Naive thymus-derived CD4-positive, alpha-beta T cell (primary cell): ENCODE measurements at regions not wholly inside any gene's neighbourhood (a gene's known extent, or its start where the extent isn't known, plus 50 kb on each side); places are given as distances from the start of the nearest gene placed in this dataset.
"Not testable (repeated sequence)": the region's sequence is repeated elsewhere in the genome, so short reads cannot be mapped to it uniquely, and the experiment has no call there.

Experiments
- ATAC-seq: fragments of 150-1000 bp; cut with Tn5 transposase; 2 replicates; pipeline ENCODE4 v1.10.0; 2021; ENCODE audit warnings: mild to moderate bottlenecking, moderate library complexity
- CTCF ChIA-PET: fragments of 350-600 bp; sonication (Branson Sonifier 250); formaldehyde crosslinking; loops from one replicate; lab custom pipeline; 2021; ENCODE audit warnings: antibody characterized with exemption; lab: Charles Lee
- POLR2A ChIA-PET: fragments of 350-600 bp; sonication (Branson Sonifier 250); formaldehyde crosslinking; loops from one replicate; lab custom pipeline; 2021; ENCODE audit warnings: antibody characterized with exemption, inconsistent platforms; lab: Charles Lee
- DNase-seq, 9 donors: peaks; one replicate each; pipeline versions ENCODE4 v3.0.0 to v3.0.0-alpha.2; 2020 to 2022; ENCODE audit warnings: mixed read lengths in 1 of 9
- H3K27ac ChIP-seq: one replicate; pipeline ENCODE4 v1.7.0; 2013; ENCODE audit warnings: mild to moderate bottlenecking, low read depth, low read length, moderate library complexity
- H3K27me3 ChIP-seq, 2 donors: one replicate each; pipeline ENCODE4 v1.7.0; 2013; ENCODE audit warnings: low read length in 2 of 2, mild to moderate bottlenecking in 2 of 2, moderate library complexity in 2 of 2; ENCODE audit not compliant: control insufficient read depth in 2 of 2, insufficient read depth in 2 of 2
- H3K36me3 ChIP-seq, 3 experiments: 1 replicate in 2 of 3; 2 replicates in 1 of 3; pipeline ENCODE4 v1.7.0; 2013; ENCODE audit warnings: low read length in 3 of 3, mild to moderate bottlenecking in 3 of 3, moderate library complexity in 1 of 3; ENCODE audit not compliant: insufficient read depth in 3 of 3, control insufficient read depth in 2 of 3
- H3K4me1 ChIP-seq, 2 donors: one replicate each; pipeline ENCODE4 v1.7.0; 2013; ENCODE audit warnings: low read length in 2 of 2, mild to moderate bottlenecking in 2 of 2, moderate library complexity in 1 of 2; ENCODE audit not compliant: control insufficient read depth in 2 of 2, insufficient read depth in 2 of 2
- H3K4me3 ChIP-seq: 2 replicates; pipeline ENCODE4 v1.7.0; 2013; ENCODE audit warnings: mild to moderate bottlenecking, low read length
- H3K9me3 ChIP-seq, 3 experiments: 1 replicate in 2 of 3; 2 replicates in 1 of 3; pipeline ENCODE4 v1.7.0; 2013; ENCODE audit warnings: low read length in 3 of 3; ENCODE audit not compliant: control insufficient read depth in 2 of 3
- H3K27ac Mint-ChIP-seq, 9 donors: one replicate each; pipeline ENCODE4 v1.8.0; 2020 to 2022; ENCODE audit warnings: mixed read lengths in 9 of 9, mild to moderate bottlenecking in 8 of 9, moderate library complexity in 5 of 9, inconsistent platforms in 2 of 9
- H3K27me3 Mint-ChIP-seq, 5 donors: one replicate each; pipeline ENCODE4 v1.8.0; 2021 to 2022; ENCODE audit warnings: mixed read lengths in 5 of 5, mild to moderate bottlenecking in 1 of 5
- H3K36me3 Mint-ChIP-seq, 5 donors: one replicate each; pipeline ENCODE4 v1.8.0; 2020 to 2022; ENCODE audit warnings: mixed read lengths in 5 of 5, mild to moderate bottlenecking in 3 of 5, inconsistent platforms in 1 of 5
- H3K4me1 Mint-ChIP-seq, 7 donors: one replicate each; pipeline ENCODE4 v1.8.0; 2020 to 2022; ENCODE audit warnings: mixed read lengths in 7 of 7, mild to moderate bottlenecking in 3 of 7, inconsistent platforms in 1 of 7
- H3K4me3 Mint-ChIP-seq, 10 donors: one replicate each; pipeline ENCODE4 v1.8.0; 2020 to 2022; ENCODE audit warnings: mild to moderate bottlenecking in 10 of 10, mixed read lengths in 10 of 10, moderate library complexity in 6 of 10, inconsistent platforms in 2 of 10
- H3K9me3 Mint-ChIP-seq, 11 donors: one replicate each; pipeline ENCODE4 v1.8.0; 2020 to 2022; ENCODE audit warnings: mixed read lengths in 11 of 11, mild to moderate bottlenecking in 4 of 11, inconsistent platforms in 1 of 11, moderate library complexity in 1 of 11
- intact Hi-C, 2 donors: fragments of 100-400 bp; cut with micrococcal nuclease; formaldehyde crosslinking; loops; one replicate each; pipeline ENCODE4 v1.15.1; 2023

GRCh38 chr13:33659466-33659865, 158.5 kb upstream of the RFC3 start:
- Mint-ChIP-seq H3K9me3 (peaks cover 0 to 3% (median 0%) of the 10 kb centered on the region in 11 donors), H3K27ac (no peak overlapping the region), H3K4me1 (peaks cover 0 to 2% (median 0%) of the 10 kb centered on the region in 7 donors), H3K4me3 (no peak overlapping the region), H3K27me3 (peaks cover 0 to 16% (median 9%) of the 10 kb centered on the region in 5 donors), H3K36me3 (no peaks in the 10 kb centered on the region)
- ChIA-PET CTCF (no interaction called here), POLR2A (no interaction called here)
- Histone ChIP-seq H3K36me3 (no peaks in the 10 kb centered on the region), H3K27ac (no peak overlapping the region), H3K4me1 (no peaks in the 10 kb centered on the region), H3K9me3 (no peaks in the 10 kb centered on the region), H3K27me3 (no peaks in the 10 kb centered on the region), H3K4me3 (no peak overlapping the region)
- no peak for ATAC-seq
- intact Hi-C loops: no loop called here
- no peak for DNase-seq

GRCh38 chr13:33659894-33660293, 158.1 kb upstream of the RFC3 start:
- no peak overlapping the region for H3K4me3 Mint-ChIP-seq
- no peaks in the 10 kb centered on the region for H3K36me3 Mint-ChIP-seq
- ChIA-PET CTCF (no interaction called here), POLR2A (no interaction called here)
- Histone ChIP-seq H3K4me1 (no peaks in the 10 kb centered on the region), H3K9me3 (no peaks in the 10 kb centered on the region), H3K4me3 (no peak overlapping the region), H3K36me3 (no peaks in the 10 kb centered on the region), H3K27me3 (no peaks in the 10 kb centered on the region), H3K27ac (no peak overlapping the region)
- ATAC-seq (no peak), DNase-seq (no peak)
- intact Hi-C loops: no loop called here
- peaks cover 0 to 16% (median 9%) of the 10 kb centered on the region in 5 donors for H3K27me3 Mint-ChIP-seq
- H3K4me1 Mint-ChIP-seq: peaks cover 0 to 2% (median 0%) of the 10 kb centered on the region in 7 donors
- no peak overlapping the region for H3K27ac Mint-ChIP-seq
- peaks cover 0 to 3% (median 0%) of the 10 kb centered on the region in 11 donors for H3K9me3 Mint-ChIP-seq

- no peak for ATAC-seq
- Mint-ChIP-seq H3K27ac (no peak overlapping the region), H3K9me3 (peaks cover 0 to 6% (median 0%) of the 10 kb centered on the region in 11 donors), H3K4me3 (no peak overlapping the region), H3K36me3 (no peaks in the 10 kb centered on the region), H3K4me1 (peaks cover 0 to 7% (median 1%) of the 10 kb centered on the region in 7 donors), H3K27me3 (peaks cover 0 to 16% (median 5%) of the 10 kb centered on the region in 5 donors)
- intact Hi-C loops: no loop called here
- ChIA-PET CTCF (no interaction called here), POLR2A (no interaction called here)
- Histone ChIP-seq H3K36me3 (no peaks in the 10 kb centered on the region), H3K27me3 (no peaks in the 10 kb centered on the region), H3K27ac (no peak overlapping the region), H3K4me1 (no peaks in the 10 kb centered on the region), H3K4me3 (no peak overlapping the region), H3K9me3 (no peaks in the 10 kb centered on the region)
- DNase-seq: no peak
These were observed 155.6 kb upstream of the RFC3 start for GRCh38 chr13:33662392-33662791.

GRCh38 chr13:33665626-33666175, 152.2 kb upstream of the RFC3 start:
- H3K4me3 ChIP-seq: no peak overlapping the region
- H3K27ac Mint-ChIP-seq: no peak overlapping the region
- POLR2A ChIA-PET: no interaction called here
- H3K9me3 Mint-ChIP-seq: peaks cover 0 to 6% (median 0%) of the 10 kb centered on the region in 11 donors
- H3K27me3 Mint-ChIP-seq: peaks cover 0 to 5% (median 0%) of the 10 kb centered on the region in 5 donors
- ATAC-seq (no peak), DNase-seq (no peak)
- no peaks in the 10 kb centered on the region for H3K36me3 ChIP-seq
- H3K27ac ChIP-seq: no peak overlapping the region
- H3K9me3 ChIP-seq: no peaks in the 10 kb centered on the region
- peaks cover 0 to 11% (median 0%) of the 10 kb centered on the region in 7 donors for H3K4me1 Mint-ChIP-seq
- H3K36me3 Mint-ChIP-seq: no peaks in the 10 kb centered on the region
- CTCF ChIA-PET: interaction anchor here (0.6 kb wide), 1 partner anchor 22 kb away, joined by 3 read pairs; no protein-coding TSS in a partner anchor
- intact Hi-C loops: no loop called here
- H3K4me1 ChIP-seq: no peaks in the 10 kb centered on the region
- H3K27me3 ChIP-seq: no peaks in the 10 kb centered on the region
- H3K4me3 Mint-ChIP-seq: no peak overlapping the region

GRCh38 chr13:33671560-33671959, 146.4 kb upstream of the RFC3 start:
- no peak for DNase-seq
- POLR2A ChIA-PET: no interaction called here
- Histone ChIP-seq H3K4me1 (no peaks in the 10 kb centered on the region), H3K36me3 (no peaks in the 10 kb centered on the region), H3K4me3 (no peak overlapping the region), H3K27me3 (no peaks in the 10 kb centered on the region), H3K9me3 (no peaks in the 10 kb centered on the region), H3K27ac (no peak overlapping the region)
- peaks cover 0 to 5% (median 0%) of the 10 kb centered on the region in 11 donors for H3K9me3 Mint-ChIP-seq
- no peak overlapping the region for H3K27ac Mint-ChIP-seq
- intact Hi-C loops: no loop called here
- CTCF ChIA-PET: no interaction called here
- H3K4me3 Mint-ChIP-seq: no peak overlapping the region
- H3K4me1 Mint-ChIP-seq: peaks cover 4 to 15% (median 5%) of the 10 kb centered on the region in 7 donors
- no peak for ATAC-seq
- H3K27me3 Mint-ChIP-seq: no peaks in the 10 kb centered on the region
- no peaks in the 10 kb centered on the region for H3K36me3 Mint-ChIP-seq

- H3K36me3 ChIP-seq, H3K4me1 ChIP-seq, H3K36me3 Mint-ChIP-seq, CTCF ChIA-PET, H3K9me3 ChIP-seq, ATAC-seq, H3K27ac Mint-ChIP-seq, H3K27me3 Mint-ChIP-seq, intact Hi-C loops, H3K4me3 Mint-ChIP-seq, POLR2A ChIA-PET, H3K27me3 ChIP-seq, DNase-seq, H3K4me3 ChIP-seq, H3K27ac ChIP-seq, H3K9me3 Mint-ChIP-seq: not testable (repeated sequence)
- peaks cover 5 to 17% (median 10%) of the 10 kb centered on the region in 7 donors for H3K4me1 Mint-ChIP-seq
These were observed 145.9 kb upstream of the RFC3 start for GRCh38 chr13:33672022-33672421.
